ENCODE measurements at regions not wholly inside any gene's neighbourhood (a gene's known extent, or its start where the extent isn't known, plus 50 kb on each side); places are given as distances from the start of the nearest gene placed in this dataset.

GRCh38 chr4:40698733-40699132 lies 51.0 kb upstream of the NSUN7 start:
- no peak overlapping the region for H3K27ac Mint-ChIP-seq (ENCODE audit: unreplicated experiment)
- no peak for DNase-seq (ENCODE audit: low spot score)
- no peaks in the 10 kb centered on the region for H3K27me3 Mint-ChIP-seq (ENCODE audit: unreplicated experiment)
- H3K4me3 Mint-ChIP-seq (ENCODE audit: unreplicated experiment), result no peak overlapping the region
- no peak for TF ChIP-seq CTCF (IDR thresholded peaks at IDR 0.05; ENCODE audit: unreplicated experiment)
- peaks cover 5% of the 10 kb centered on the region for H3K4me1 Mint-ChIP-seq (ENCODE audit: unreplicated experiment)
- no peaks in the 10 kb centered on the region for H3K9me3 Mint-ChIP-seq (ENCODE audit: unreplicated experiment)
- H3K36me3 Mint-ChIP-seq (ENCODE audit: low read depth, unreplicated experiment), result no peaks in the 10 kb centered on the region

- no peak overlapping the region for H3K27ac Mint-ChIP-seq (ENCODE audit: unreplicated experiment)
- H3K4me3 Mint-ChIP-seq (ENCODE audit: unreplicated experiment), result no peak overlapping the region
- no peaks in the 10 kb centered on the region for H3K36me3 Mint-ChIP-seq (ENCODE audit: low read depth, unreplicated experiment)
- H3K4me1 Mint-ChIP-seq (ENCODE audit: unreplicated experiment), result peaks cover 4% of the 10 kb centered on the region
- H3K27me3 Mint-ChIP-seq (ENCODE audit: unreplicated experiment), result no peaks in the 10 kb centered on the region
- no peaks in the 10 kb centered on the region for H3K9me3 Mint-ChIP-seq (ENCODE audit: unreplicated experiment)
- no peak for DNase-seq (ENCODE audit: low spot score)
- no peak for TF ChIP-seq CTCF (IDR thresholded peaks at IDR 0.05; ENCODE audit: unreplicated experiment)
These were observed 50.1 kb upstream of the NSUN7 start for GRCh38 chr4:40699648-40700047.
